CD4-positive, alpha-beta T cell treated with Interferon gamma for 1 hour (primary cell): ENCODE measurements at regions not wholly inside any gene's neighbourhood (a gene's known extent, or its start where the extent isn't known, plus 50 kb on each side); places are given as distances from the start of the nearest gene placed in this dataset.

Experiments used
- DNase-seq: peaks from one replicate; pipeline ENCODE4 v3.0.0-alpha.2; 2020

DNA sequence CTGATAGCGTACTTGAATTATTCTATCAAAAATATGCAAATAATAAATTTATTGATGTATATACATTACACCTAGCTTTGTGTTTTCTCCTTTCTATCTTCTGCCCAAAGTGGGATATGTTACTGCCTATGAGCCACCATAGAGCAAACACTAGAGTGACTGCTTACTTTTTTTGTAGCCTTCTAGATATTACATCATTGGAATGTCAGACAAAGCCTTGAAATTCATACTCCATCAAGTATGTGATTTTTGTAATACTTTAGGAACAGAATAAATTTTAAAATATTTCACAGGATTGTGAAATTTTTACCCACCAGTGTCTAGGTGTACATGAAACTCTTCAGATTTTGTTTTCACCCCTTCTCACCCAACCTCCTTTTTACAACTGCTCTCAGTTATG is 787.6 kb downstream of the USP25 start:
- DNase-seq = no peak

DNA sequence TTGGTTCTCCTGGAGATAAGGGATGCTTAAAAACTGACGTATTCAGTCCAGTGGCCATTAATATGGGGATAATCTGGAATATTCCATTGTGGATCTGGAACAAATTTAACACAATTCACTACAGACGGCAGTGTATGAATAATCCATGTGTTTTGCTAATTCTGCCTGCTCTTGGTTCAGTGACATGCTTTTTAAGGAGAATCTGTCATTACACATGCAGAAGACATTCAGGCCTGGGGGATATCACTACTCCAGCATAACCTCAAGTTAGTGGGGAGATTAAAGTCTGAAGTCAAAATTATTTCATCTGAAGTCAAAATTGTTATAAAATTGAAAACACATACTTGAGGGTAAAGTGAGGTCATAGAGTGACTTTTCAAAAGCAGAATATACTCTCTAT is 789.3 kb downstream of the USP25 start:
- no peak for DNase-seq

DNA sequence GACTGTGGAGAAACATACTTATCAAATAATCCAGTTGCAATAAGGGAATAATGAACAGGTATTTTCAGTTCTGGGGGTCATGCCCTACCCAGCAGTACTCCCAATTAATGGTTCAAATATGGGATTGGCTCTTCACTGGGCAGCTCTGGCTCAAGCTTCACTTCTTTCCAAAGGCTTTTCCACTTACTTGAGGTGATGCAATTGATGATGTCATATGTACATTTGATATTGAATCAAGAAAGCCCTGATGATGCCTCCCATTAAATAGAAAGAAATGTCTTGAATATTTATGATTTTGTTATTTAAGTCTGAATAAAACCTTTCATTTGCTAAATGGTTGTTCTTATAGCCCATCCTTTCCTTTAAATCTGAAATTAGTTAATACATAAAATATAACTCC is 789.9 kb downstream of the USP25 start:
- no peak for DNase-seq

DNA sequence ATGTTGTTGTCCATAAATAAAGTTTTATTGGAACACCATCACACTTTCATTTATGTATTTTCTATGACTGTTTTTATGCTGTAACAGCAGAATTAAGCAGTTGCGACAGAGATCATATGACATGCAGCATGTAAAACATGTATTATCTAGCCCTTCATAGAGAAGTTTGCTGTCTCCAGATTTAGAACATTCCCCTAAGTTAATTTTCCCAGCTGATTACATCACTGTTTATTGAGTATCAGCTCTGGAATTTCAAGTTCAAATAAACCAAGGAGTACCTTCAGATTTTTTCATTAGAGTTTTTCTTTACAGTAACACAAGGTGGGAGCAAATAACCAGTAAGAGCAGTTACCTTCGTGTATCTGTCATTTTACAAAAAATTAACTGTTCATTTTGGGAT is 792.8 kb downstream of the USP25 start:
- no peak for DNase-seq

DNA sequence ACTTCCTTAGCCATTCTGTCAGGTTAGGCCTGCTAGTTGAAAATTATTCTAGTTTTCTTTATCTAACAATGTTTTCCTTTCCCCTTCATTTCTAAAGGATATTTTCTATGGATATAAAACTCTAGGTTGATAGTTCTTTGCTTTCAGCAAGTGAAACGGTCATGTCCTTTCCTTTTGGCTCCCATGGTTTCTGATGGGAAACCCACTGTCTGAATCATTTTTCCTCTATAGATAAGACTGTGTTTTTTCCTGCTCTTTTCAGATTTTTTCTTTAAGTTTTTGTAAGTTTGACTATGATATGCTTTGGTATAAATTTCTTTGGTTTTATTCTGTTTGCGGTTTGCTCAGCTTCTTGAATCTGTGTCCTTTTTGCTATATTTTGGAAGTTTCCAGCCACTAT is 800.9 kb downstream of the USP25 start:
- no peak for DNase-seq

DNA sequence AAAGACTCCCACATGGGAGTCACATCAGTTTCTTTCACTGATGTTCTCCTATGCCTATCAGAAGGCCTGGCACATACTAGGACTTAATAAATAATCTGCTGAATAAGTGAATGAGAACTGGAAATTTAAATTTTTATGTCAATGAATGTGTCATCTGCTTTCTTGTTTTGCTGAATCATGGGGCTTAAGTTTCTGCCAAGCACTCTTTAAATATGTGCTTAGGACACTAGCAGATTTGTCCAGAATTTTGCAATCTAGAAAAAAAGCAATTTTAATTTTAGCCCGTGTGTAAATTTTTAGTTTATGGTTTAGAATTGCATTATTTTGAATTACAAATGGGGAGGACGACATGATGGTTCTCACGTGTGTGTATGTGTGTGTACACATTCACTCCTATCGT is 803.1 kb downstream of the USP25 start:
- DNase-seq = no peak

DNA sequence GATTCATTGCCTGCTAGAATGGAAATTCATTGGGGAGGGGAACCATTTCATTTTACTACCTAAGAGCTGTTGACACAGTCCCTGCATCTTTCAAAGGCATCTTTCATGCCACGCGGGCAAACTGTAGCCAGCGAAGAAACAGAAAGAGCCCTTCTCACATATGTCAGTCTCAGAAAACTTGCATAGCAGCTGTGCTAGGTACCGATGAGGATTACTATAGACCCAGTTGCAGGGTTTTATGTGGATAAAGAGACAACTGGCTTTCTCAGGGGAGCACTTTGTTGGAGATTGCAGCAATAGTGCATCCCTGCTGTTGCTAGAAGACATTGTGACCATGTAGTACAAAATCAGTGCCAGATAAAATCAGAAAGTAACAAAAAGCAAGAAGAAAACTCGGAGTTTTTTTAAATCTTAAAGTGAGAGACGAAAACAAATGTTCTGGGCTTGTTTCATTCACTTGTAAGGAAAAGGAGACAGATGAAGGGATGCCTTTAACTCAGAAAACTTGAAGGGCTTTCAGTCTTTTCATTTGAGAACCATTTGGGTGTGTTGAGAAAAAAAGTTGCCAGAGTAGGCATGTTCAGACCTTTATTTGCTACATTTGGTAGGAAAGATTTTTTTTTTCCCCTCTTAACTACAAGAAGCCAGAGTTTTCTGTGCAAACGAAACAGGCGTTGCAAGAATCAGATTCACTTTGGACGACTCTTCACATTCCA is 804.1 kb downstream of the USP25 start:
- DNase-seq = no peak

DNA sequence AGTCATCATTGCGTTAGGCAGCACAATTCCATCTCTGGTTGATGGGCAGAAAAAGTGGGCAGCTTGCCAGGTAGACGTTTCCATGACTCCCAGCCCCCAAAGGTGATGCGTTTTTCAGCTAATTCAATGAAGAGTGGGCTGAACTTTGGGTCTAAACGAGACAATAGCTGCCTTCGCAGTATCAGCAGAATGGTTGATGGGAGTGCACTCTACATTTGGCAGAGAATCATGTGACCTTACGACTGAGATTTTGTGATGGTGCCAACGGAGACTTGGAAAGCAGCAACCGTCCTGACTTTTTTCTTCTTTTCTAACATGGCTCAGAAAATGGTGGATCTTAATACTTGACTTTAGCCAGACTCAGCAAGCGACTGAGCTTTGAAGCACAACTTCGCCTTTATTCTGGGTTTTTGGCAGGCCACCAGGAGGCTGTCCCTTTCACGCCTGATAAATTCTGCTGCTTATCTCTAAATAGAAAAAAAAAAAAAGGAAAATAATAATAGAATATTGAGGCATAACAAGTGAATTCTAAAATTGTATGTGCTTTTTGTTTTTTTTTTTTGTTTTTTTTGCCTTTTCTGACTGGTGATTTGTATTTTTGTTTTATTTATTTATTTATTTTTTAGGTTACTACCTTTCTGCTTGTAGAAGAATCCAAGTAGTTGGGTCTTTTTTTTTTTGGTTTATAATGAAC is 804.8 kb downstream of the USP25 start:
- DNase-seq = no peak

DNA sequence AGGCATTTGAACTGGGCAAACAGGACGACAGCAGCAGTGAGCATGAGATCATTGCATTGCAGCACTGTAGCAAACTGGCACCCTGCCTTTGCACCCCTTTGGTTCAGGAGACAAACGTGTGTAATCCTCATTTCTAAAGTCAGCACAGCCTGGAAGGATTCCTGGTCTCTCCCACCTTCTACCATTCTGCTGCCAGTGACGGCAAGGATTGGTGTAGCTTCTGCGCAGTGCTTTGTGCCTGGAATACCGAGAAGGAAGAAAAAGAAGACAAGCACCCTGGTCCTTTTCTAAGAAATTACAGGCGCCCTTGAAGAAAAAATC is 805.3 kb downstream of the USP25 start:
- DNase-seq = no peak

DNA sequence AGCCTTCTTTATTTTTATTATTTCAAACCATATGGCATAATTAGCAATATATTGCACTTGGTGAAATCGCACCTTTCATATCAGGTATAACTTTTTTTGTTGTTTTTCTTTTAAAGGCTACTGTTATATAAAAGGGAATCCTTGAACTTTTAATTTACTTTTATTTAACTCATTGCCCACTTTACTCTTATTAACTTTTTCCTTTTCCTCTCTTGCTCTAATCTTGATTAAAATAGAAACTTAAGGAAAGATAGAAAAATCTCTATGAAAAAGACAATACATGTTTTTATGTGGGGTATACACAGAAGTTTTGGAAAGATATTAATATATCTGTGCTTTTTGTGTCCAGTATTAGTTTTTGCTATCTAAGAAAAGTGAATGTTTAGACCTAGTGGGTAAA is 805.8 kb downstream of the USP25 start:
- no peak for DNase-seq

DNA sequence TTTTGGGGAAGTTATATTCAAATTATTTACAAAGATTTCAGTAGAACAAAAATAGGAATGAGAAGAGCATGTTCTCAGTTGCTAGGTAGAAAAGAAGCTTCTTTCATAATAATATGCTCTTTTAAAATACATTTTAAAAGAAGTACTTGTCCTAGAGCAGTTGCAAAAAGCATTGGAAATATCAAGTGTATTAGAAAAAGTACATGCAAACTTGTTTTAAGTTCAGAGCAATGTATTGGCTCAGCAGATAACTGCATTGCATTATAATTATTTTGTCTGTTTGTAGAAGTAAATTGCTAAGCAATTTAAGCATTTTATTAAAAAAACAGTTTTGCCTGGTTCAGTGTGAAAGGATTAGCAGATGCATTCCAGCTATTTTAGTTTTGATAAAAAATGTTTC is 806.4 kb downstream of the USP25 start:
- DNase-seq = no peak

DNA sequence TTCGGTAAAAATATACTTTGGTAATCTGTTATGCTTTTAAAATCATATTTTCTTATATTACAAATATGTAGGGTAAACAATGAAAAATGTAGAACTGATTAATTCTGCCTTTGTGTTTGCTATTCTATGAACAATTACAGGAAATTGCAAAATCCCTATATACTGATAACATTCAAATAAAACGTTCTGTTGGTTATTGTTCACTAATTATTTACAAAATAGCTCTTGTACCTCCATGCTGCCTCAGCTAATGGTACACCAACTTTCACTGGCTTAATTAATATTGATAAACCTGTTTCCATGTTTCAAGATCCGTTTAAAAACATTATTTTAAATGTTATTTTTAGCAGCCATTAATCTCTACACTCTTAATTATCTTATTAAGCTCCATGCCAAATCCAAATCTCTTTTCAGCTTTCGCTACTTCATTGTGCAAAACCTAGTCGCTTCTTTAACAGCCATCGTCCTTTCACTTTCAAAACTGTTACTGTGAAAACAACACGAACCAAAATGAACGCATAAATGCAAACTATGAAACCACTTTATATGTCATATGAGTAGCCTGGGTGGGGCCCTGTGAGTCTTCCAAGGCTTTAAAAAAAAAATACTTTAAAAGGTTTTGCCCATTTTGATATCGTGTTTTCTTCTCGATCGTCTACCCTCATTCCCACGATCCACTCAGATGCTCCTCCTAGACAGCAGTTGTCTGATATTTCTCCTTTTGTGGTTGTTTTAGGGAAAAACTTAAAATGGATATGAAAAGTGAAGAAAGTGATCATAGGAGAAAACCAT is 807.1 kb downstream of the USP25 start:
- no peak for DNase-seq

DNA sequence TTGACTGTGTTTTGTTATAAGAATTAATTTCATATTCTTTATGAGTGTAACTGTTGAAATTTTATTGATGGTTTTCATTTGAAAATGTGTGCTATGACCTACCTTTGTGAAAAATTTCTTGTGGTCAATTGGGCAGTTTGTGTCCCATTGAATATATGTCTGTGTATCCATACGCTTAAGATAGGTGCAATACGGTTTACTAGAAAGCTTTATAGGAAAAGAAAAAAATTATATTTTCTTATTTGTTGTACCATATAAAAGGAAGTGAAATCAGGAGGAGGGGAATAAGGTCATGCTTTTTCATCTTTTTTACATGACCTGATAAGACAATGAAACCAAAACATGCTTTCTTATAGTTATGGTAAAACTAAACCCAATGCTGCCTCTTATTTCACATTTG is 807.7 kb downstream of the USP25 start:
- no peak for DNase-seq

DNA sequence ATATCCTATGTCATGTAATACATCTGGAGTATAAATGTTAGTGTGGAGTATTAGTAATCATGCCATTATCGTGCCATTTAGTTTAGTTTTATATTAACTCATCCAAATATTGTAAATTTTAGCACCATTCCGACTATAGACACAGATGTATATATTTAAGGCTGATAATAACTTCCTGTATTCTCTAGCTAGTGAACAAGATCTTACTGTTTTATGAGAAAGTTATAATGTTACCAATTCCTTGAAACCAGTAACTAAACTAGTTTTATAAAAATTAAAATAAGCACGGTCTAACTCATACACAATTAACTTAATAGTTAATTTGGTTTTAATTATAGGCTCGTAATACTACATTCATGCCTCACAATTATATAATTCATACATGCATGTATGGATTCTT is 808.6 kb downstream of the USP25 start:
- no peak for DNase-seq

DNA sequence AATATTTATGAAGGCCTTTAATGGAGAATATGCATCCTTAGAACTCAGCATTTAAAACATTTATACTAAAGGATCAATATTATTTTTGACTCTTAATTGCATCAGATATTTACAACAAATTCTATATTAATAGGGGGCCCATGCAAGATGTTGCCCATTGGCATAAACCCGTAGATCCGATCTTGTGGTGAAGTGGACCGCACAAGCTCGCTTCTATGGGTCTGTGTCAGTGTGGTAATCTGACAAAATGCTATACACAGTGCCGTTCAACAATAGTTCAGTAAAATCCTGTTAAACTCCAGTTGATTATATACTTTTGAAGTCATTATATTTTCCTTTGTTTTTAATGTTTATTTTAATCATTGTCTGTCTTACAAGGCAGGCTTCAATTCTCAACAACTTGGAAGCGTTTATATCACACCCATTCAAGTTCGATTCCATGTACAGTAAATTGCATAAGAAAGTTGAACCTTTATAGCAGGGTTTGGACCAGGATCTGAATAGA is 809.2 kb downstream of the USP25 start:
- no peak for DNase-seq

DNA sequence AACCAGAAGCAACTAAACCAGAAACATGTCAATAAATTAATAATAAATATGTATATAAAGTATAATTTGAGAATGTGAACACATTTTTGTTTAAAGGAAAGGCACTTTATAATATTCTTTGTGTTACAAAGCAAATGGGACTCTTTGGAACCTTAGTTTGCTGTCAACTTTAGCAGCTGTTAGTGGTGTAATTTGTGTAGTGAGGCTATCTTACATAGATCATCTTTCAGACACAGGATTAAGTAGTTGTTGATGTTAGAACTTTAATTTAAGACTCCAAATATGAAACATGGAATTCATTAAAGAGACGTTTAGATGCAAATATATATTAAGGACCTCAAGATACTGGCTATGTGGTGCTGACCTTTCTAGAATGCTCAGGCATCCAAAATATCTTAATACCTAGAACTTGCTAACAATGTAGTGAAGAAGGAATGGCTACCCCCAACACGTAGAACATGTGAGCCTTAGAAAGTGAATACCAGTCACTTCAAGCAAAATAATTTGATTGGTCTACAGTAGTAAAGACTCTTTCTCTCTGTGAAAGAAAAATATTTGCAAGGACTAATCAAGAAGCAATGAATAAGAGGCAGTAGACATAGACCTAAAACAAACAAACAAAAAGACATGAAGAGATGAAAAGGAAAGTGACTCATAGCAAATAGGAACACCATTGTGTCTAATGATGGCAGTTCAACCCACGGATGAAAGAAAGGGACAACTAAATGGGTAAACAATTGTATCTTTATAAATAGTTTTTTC is 811.4 kb downstream of the USP25 start:
- no peak for DNase-seq

DNA sequence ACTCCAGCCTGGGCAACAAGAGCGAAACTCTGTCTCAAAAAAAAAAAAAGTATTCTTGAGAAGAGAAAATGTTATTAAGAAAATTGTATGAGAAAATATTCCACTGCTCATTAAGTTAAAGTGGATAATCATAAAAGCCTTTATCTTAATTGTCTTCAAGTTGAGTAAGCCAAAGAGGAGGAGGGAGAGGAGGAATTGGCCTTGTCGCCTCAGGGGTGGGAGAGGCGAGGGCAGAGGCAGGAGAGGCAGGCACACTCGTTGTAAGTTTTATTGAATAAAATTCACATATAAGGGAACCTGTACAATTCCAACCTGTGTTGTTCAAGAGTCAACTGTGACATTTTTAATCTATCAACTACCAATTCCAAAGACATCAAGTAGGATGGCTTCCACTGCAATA is 820.3 kb downstream of the USP25 start:
- DNase-seq = no peak

DNA sequence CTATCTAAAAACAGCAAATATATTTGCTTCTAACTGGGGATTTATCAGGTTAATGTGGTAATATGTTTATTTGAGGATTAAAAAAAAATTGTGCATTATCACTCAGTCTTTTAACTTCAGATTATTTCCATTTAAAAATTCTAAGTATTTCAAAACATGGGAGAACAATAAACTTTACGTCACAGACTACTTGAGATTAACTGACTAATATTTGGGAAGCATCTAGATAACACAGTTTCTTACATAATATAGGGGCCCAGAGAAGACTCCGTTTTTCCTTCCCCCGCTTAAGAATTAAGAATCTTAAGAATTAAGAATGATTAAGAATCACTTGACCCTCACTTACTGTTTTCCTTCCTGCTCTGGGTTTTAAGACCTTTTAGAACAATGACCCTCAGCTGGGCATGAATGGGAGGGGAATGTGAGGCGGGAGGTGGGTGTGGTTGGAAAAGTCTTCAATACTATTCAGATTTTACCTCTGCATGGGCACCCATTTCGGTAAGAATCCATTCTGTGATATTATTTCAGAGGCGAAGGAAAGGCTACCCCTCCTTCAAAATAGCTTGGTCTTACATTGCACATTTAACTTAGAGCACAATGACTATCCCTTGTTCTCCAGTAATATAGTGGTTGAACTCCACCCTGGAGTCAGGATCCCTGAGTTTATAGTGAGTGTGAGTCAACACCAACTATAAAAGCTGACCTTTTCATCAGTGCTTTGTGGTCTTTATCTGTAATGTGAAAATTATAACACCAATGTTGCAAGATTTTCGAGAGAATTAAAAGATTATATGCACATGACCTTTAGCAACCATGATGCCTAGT is 821.3 kb downstream of the USP25 start:
- no peak for DNase-seq

DNA sequence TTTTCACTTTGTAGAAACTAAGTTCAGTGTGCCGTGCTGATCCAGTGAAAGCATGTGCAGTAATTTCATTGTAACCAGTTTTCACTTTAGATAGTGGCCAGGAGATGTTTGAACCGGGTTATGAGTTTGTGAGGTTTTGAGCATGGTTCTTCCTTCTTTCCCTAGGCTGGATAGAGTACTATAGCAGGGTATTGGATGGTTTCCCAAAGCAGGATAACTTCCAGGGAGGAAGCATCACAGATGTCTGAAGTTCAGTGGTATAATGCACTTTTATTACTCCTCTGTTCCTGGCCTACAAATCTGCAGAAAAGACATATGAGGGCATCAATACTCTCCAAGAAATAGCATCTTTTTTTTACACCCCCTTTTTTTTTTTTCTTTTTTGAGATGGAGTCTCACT is 823.1 kb downstream of the USP25 start:
- no peak for DNase-seq

DNA sequence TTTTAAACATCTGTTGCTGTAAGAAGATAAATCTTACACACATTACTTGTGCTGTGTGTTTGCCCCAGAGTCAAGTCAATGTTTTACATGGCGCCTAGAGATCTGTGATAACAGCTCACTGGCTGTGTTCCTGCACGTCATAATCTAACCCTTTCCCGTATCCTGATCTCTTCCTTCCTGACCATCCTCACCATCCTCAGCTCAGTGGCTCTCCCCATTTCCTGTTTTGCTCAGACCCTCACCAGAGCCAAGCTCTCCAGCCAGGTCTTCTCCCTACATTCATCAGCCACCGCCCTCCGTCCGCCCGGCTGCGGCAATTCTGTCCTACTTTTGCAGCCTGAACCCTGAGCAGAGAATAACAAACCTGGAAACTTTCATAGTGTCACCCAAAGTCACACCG is 824.7 kb downstream of the USP25 start:
- DNase-seq = no peak

DNA sequence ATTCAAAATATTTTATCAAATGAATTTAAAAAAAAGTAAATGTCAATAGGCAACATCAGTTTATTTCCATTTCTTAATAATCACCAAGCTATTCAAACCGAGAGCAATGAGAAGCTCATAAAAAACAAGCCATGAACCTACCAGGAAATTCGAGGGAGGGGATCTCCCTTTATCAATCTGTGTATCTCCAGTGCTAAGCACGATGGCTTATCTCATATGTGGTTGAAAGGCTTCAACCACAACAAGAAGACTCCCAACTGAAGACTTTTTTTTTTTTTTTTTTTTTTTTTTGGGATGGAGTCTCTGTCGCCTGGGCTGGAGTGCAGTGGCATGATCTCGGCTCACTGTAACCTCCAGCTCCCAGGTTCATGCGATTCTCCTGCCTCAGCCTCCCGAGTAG is 833.3 kb downstream of the USP25 start:
- DNase-seq = no peak

DNA sequence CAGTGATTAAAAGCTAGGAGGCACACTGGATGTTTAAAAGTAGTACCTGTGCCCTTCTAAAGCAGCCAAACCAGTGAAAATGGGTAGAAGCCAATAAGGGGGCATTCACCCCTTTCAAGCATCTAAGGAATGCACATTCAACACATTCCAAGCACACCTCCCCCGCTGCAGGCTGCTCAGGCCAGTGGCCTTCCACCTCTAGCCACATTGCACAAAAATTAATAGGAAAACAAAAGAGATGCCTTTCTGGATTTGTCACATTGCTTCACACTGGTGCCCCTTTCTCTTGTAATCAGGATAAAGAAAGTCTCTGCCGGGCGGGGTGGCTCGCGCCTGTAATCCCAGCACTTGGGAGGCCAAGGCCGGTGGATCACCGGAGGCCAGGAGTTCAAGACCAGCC is 834.0 kb downstream of the USP25 start:
- DNase-seq = no peak
